ENCODE measurements at regions not wholly inside any gene's neighbourhood (a gene's known extent, or its start where the extent isn't known, plus 50 kb on each side); places are given as distances from the start of the nearest gene placed in this dataset.

DNA sequence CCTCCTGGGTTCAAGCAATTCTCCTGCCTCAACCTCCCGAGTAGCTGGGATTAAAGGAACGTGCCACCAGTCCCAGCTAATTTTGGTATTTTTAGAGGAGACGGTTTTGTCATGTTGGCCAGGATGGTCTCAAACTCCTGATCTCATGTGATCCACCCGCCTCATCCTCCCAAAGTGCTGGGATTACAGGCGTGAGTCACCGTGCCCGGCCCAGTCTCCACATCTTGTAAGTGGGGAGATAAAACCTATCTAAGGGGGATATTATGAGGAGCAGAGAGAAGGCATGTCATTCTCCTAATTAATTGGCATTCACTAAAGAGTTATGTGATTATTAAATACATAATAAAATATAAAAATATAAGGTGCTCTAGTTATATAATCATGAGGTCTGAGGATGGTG lies 94.1 kb upstream of the BOD1 start:
- Mint-ChIP-seq H3K4me1 (ENCODE audit: low read depth, unreplicated experiment) (peaks cover 51% of the 10 kb centered on the region), H3K4me3 (ENCODE audit: unreplicated experiment) (no peak overlapping the region), H3K9me3 (ENCODE audit: unreplicated experiment) (peaks cover 5% of the 10 kb centered on the region), H3K27ac (ENCODE audit: unreplicated experiment) (no peak overlapping the region), H3K27me3 (ENCODE audit: unreplicated experiment) (peaks cover 9% of the 10 kb centered on the region), H3K36me3 (ENCODE audit: unreplicated experiment) (no peaks in the 10 kb centered on the region)
- TF ChIP-seq, protein P1, sequence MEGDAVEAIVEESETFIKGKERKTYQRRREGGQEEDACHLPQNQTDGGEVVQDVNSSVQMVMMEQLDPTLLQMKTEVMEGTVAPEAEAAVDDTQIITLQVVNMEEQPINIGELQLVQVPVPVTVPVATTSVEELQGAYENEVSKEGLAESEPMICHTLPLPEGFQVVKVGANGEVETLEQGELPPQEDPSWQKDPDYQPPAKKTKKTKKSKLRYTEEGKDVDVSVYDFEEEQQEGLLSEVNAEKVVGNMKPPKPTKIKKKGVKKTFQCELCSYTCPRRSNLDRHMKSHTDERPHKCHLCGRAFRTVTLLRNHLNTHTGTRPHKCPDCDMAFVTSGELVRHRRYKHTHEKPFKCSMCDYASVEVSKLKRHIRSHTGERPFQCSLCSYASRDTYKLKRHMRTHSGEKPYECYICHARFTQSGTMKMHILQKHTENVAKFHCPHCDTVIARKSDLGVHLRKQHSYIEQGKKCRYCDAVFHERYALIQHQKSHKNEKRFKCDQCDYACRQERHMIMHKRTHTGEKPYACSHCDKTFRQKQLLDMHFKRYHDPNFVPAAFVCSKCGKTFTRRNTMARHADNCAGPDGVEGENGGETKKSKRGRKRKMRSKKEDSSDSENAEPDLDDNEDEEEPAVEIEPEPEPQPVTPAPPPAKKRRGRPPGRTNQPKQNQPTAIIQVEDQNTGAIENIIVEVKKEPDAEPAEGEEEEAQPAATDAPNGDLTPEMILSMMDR (IDR thresholded peaks at IDR 0.05; ENCODE audit: partially characterized antibody, unreplicated experiment) = no peak
- no peak for DNase-seq

DNA sequence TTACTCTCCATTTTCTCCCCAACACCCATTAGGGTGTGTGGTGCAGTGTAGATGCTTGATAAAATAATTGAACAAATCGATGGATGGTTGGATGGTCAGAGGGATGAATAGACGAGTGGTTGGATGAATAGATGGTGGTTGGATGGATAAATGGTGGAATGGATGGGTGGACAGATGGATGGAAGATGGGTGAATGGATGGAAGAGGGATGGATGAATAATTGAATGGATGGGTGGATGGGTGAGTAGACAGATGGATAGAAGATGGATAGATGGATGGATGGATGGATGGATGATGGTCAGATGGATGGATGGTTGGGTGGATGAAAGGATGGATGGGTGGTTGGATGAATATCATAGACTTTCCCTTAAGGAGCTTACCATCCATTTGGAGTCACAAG lies 95.0 kb upstream of the BOD1 start:
- H3K36me3 Mint-ChIP-seq (ENCODE audit: unreplicated experiment) = no peaks in the 10 kb centered on the region
- peak overlapping the region; percentile 9 for H3K4me3 Mint-ChIP-seq (ENCODE audit: unreplicated experiment)
- DNase-seq = no peak
- H3K27ac Mint-ChIP-seq (ENCODE audit: unreplicated experiment) = no peak overlapping the region
- peaks cover 50% of the 10 kb centered on the region for H3K4me1 Mint-ChIP-seq (ENCODE audit: low read depth, unreplicated experiment)
- peaks cover 5% of the 10 kb centered on the region for H3K9me3 Mint-ChIP-seq (ENCODE audit: unreplicated experiment)
- peaks cover 9% of the 10 kb centered on the region for H3K27me3 Mint-ChIP-seq (ENCODE audit: unreplicated experiment)
- TF ChIP-seq, protein P1 (IDR thresholded peaks at IDR 0.05; ENCODE audit: partially characterized antibody, unreplicated experiment) = no peak

DNA sequence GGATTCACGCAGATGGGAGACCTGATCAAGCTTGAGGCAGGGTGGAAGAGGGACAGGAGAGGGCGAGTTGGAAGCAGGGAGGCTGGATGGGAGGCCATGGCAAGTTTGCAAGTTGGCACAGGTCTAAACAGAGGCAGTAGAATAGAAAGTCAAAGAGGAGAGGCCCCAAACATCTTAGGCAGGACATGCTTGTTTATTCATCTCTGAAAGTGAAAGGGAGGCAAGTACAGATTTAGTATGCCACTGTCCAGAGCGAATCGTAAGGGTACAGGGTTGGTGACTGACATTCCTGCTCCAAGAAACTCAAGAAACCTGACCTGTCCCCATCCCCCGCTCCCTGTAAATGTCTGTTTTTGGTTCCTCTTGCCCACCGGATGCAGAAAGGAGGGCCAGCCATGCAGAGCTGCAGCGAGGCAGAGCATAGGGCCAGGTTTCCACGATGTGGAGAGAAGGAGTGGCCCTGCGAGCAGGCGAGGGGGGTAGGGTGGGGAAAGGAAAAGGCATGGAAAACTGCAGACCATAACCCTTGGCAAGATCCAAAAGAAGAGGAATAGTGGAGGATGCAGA lies 96.2 kb upstream of the BOD1 start:
- H3K36me3 Mint-ChIP-seq (ENCODE audit: unreplicated experiment) = no peaks in the 10 kb centered on the region
- H3K27me3 Mint-ChIP-seq (ENCODE audit: unreplicated experiment) = peaks cover 9% of the 10 kb centered on the region
- TF ChIP-seq, protein P1 (IDR thresholded peaks at IDR 0.05; ENCODE audit: partially characterized antibody, unreplicated experiment) = no peak
- peaks cover 5% of the 10 kb centered on the region for H3K9me3 Mint-ChIP-seq (ENCODE audit: unreplicated experiment)
- no peak overlapping the region for H3K27ac Mint-ChIP-seq (ENCODE audit: unreplicated experiment)
- H3K4me3 Mint-ChIP-seq (ENCODE audit: unreplicated experiment) = no peak overlapping the region
- H3K4me1 Mint-ChIP-seq (ENCODE audit: low read depth, unreplicated experiment) = peaks cover 42% of the 10 kb centered on the region
- DNase-seq = no peak

DNA sequence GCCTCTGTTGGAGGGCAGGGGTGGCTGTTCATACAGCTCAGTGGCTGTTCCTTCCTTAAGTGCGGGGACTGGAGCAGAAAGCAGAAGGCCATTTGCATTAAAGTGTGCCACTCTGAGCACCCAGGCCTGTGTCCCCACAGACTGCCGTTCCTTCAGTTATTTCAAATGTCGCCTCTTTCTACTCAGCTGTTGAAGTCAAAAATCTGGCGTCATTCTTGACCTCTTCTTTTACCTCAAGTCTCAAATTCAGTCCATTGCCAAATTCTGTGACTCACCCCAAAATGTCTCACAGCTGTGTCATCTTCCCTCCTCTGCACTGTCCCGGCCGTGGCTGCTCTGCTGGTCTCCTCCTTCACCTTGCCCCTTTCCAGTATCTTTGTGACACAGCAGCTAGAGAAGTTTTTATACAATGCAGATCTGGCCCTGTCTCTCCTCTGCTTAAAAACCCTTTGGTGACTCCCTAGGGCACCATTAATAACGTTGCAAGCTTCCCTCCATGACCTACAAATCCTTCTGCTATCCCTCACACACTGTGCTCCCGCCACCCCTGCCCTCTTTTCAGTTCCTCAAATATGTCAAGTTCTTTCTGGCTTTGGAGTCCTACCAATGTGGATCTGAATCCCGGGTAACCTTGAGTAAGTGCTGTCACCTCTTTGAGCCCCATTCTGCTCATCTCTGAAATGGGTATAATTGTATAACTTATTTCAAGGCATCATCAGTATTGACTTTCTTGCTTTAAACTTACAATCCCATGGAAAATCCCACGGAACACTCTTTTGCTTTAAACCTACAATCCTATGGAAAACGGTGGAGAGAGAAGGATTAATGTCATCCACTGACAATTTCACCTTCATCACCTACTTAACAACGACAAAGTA lies 98.3 kb upstream of the BOD1 start:
- no peaks in the 10 kb centered on the region for H3K36me3 Mint-ChIP-seq (ENCODE audit: unreplicated experiment)
- H3K27me3 Mint-ChIP-seq (ENCODE audit: unreplicated experiment) = peaks cover 20% of the 10 kb centered on the region
- TF ChIP-seq, protein P1 (IDR thresholded peaks at IDR 0.05; ENCODE audit: partially characterized antibody, unreplicated experiment) = no peak
- DNase-seq = no peak
- H3K4me3 Mint-ChIP-seq (ENCODE audit: unreplicated experiment) = no peak overlapping the region
- H3K4me1 Mint-ChIP-seq (ENCODE audit: low read depth, unreplicated experiment) = peaks cover 46% of the 10 kb centered on the region
- peaks cover 11% of the 10 kb centered on the region for H3K9me3 Mint-ChIP-seq (ENCODE audit: unreplicated experiment)
- H3K27ac Mint-ChIP-seq (ENCODE audit: unreplicated experiment) = no peak overlapping the region

DNA sequence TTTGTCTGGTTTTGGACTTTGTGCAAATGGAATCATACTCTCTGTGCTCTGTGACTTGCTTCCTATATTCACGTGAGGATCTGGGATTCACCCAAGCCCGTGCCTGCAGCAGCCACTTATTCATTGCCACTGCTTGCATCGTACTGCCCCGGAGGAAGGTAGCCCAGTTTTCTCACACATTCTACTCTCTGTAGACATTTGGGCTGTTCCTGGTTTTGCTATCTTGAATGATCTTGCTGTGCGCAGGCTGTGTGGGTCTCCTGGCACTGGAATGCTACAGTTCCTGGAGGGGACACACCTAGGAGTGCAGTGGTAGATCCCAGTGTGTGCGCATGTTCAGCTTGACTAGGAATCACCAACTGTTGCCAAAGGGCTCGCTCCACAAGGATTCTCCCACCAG lies 99.2 kb upstream of the BOD1 start:
- Mint-ChIP-seq H3K9me3 (ENCODE audit: unreplicated experiment) (peaks cover 16% of the 10 kb centered on the region), H3K4me3 (ENCODE audit: unreplicated experiment) (no peak overlapping the region), H3K27ac (ENCODE audit: unreplicated experiment) (no peak overlapping the region), H3K27me3 (ENCODE audit: unreplicated experiment) (peaks cover 25% of the 10 kb centered on the region), H3K36me3 (ENCODE audit: unreplicated experiment) (no peaks in the 10 kb centered on the region), H3K4me1 (ENCODE audit: low read depth, unreplicated experiment) (peaks cover 52% of the 10 kb centered on the region)
- DNase-seq = no peak
- TF ChIP-seq, protein P1 (IDR thresholded peaks at IDR 0.05; ENCODE audit: partially characterized antibody, unreplicated experiment) = no peak
